Activated B cell treated with CpG ODN at 0.5 μM for 24 hours (primary cell): ENCODE measurements at regions not wholly inside any gene's neighbourhood (a gene's known extent, or its start where the extent isn't known, plus 50 kb on each side); places are given as distances from the start of the nearest gene placed in this dataset.

Experiments
- ATAC-seq: fragments of 200-7000 bp; cut with Tn5 transposase; one replicate; pipeline ENCODE4 v1.10.0; 2021; ENCODE audit warnings: low read depth, mild to moderate bottlenecking, moderate library complexity
- CTCF ChIA-PET: fragments of 350-600 bp; sonication (Branson Sonifier 250); formaldehyde crosslinking; loops from one replicate; lab custom pipeline; 2021; ENCODE audit warnings: antibody characterized with exemption; lab: Charles Lee
- POLR2A ChIA-PET: fragments of 350-600 bp; sonication (Branson Sonifier 250); formaldehyde crosslinking; loops from one replicate; lab custom pipeline; 2021; ENCODE audit warnings: antibody characterized with exemption; lab: Charles Lee
- DNase-seq: peaks from one replicate; pipeline ENCODE4 v3.0.0; 2022
- H3K27ac Mint-ChIP-seq: one replicate; pipeline ENCODE4 v1.8.0; 2020; ENCODE audit warnings: mixed read lengths
- H3K27me3 Mint-ChIP-seq: one replicate; pipeline ENCODE4 v1.8.0; 2021; ENCODE audit warnings: mixed read lengths
- H3K36me3 Mint-ChIP-seq: one replicate; pipeline ENCODE4 v1.8.0; 2021; ENCODE audit warnings: low read depth, mixed read lengths
- H3K4me1 Mint-ChIP-seq: one replicate; pipeline ENCODE4 v1.8.0; 2021; ENCODE audit warnings: mixed read lengths
- H3K4me3 Mint-ChIP-seq: one replicate; pipeline ENCODE4 v1.8.0; 2020; ENCODE audit warnings: mild to moderate bottlenecking, mixed read lengths
- H3K9me3 Mint-ChIP-seq: one replicate; pipeline ENCODE4 v1.8.0; 2020; ENCODE audit warnings: mixed read lengths
- CTCF ChIP-seq: fragments of 200-600 bp; IDR thresholded peaks from one replicate; pipeline ENCODE4 v1.8.0; 2022; ENCODE audit warnings: antibody characterized with exemption, mild to moderate bottlenecking
- intact Hi-C: fragments of 100-400 bp; cut with micrococcal nuclease; formaldehyde crosslinking; loops from one replicate; pipeline ENCODE4 v1.15.1; 2024

DNA sequence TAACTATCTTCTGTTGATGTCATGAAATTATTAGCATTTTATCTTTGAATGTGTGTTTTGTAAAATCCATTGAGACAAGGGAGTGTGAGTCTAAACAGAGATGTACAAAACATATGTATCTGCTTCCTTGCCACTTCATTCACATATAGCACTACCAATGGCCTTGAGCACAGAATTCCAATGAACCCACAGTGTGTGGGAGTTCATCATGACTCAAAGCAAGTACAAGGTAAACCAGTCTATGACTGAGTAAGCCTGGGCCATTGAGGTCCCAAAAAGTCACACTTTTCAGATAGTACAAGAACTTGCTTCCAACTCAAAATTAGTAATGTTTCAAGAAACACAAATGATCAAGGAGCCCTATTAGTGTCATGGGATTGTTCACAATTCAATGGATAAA, 218.6 kb downstream of the MANEA start:
- TF ChIP-seq CTCF, result no peak
- no peaks in the 10 kb centered on the region for H3K36me3 Mint-ChIP-seq
- CTCF ChIA-PET, result no interaction called here
- POLR2A ChIA-PET, result no interaction called here
- ATAC-seq (no peak), DNase-seq (no peak)
- H3K4me3 Mint-ChIP-seq, result no peak overlapping the region
- intact Hi-C loops, result no loop called here
- H3K4me1 Mint-ChIP-seq, result no peaks in the 10 kb centered on the region
- H3K27me3 Mint-ChIP-seq, result no peaks in the 10 kb centered on the region
- peaks cover 6% of the 10 kb centered on the region for H3K9me3 Mint-ChIP-seq
- H3K27ac Mint-ChIP-seq, result no peak overlapping the region

GRCh38 chr6:95797054-95797453, 218.7 kb upstream of the FUT9 start:
- intact Hi-C loops, result no loop called here
- no peak overlapping the region for H3K4me3 Mint-ChIP-seq
- no peak overlapping the region for H3K27ac Mint-ChIP-seq
- ChIA-PET CTCF (no interaction called here), POLR2A (no interaction called here)
- no peak for DNase-seq
- TF ChIP-seq CTCF, result no peak
- no peak for ATAC-seq
- no peaks in the 10 kb centered on the region for H3K4me1 Mint-ChIP-seq
- H3K36me3 Mint-ChIP-seq, result no peaks in the 10 kb centered on the region
- no peaks in the 10 kb centered on the region for H3K27me3 Mint-ChIP-seq
- H3K9me3 Mint-ChIP-seq, result peaks cover 6% of the 10 kb centered on the region

- Mint-ChIP-seq H3K36me3 (no peaks in the 10 kb centered on the region), H3K27me3 (no peaks in the 10 kb centered on the region), H3K4me3 (no peak overlapping the region), H3K4me1 (no peaks in the 10 kb centered on the region), H3K9me3 (peaks cover 3% of the 10 kb centered on the region), H3K27ac (no peak overlapping the region)
- ATAC-seq, result no peak
- ChIA-PET POLR2A (no interaction called here), CTCF (no interaction called here)
- intact Hi-C loops, result no loop called here
- no peak for TF ChIP-seq CTCF
- no peak for DNase-seq
Measured at GRCh38 chr6:95802978-95803377, 212.8 kb upstream of the FUT9 start.

DNA sequence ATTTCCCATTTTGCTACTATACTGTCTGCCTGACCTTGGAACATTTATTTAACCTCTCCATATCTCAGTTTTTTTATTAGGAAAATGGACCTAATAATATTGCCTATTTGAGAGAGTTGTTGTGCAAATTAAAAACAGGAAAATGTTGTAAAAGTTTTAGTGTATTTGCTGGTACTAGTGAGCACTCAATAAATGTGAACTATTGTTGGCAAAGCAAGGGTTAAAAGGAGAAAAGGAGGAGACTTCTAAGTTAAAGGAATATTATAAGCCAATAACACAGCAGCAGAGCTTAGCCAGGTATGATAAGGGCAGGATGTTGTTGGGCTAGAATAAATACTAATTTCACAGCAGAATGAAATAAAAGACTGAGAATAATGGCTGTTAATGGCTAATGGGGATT, 211.9 kb upstream of the FUT9 start:
- no peak for DNase-seq
- Mint-ChIP-seq H3K27me3 (no peaks in the 10 kb centered on the region), H3K27ac (no peak overlapping the region), H3K4me3 (no peak overlapping the region), H3K9me3 (peaks cover 3% of the 10 kb centered on the region), H3K36me3 (no peaks in the 10 kb centered on the region), H3K4me1 (no peaks in the 10 kb centered on the region)
- ChIA-PET CTCF (no interaction called here), POLR2A (no interaction called here)
- no peak for ATAC-seq
- no peak for TF ChIP-seq CTCF
- intact Hi-C loops, result no loop called here

- intact Hi-C loops, result no loop called here
- Mint-ChIP-seq H3K27me3 (no peaks in the 10 kb centered on the region), H3K4me3 (no peak overlapping the region), H3K36me3 (no peaks in the 10 kb centered on the region), H3K4me1 (no peaks in the 10 kb centered on the region), H3K9me3 (no peaks in the 10 kb centered on the region), H3K27ac (no peak overlapping the region)
- ChIA-PET POLR2A (interaction anchor here (0.7 kb wide), 1 partner anchor 172 kb away, joined by 5 read pairs; no protein-coding TSS in a partner anchor), CTCF (no interaction called here)
- DNase-seq (no peak), ATAC-seq (no peak)
- TF ChIP-seq CTCF, result no peak
Measured at GRCh38 chr6:95804847-95805541, 210.8 kb upstream of the FUT9 start.
